Endothelial cell of umbilical vein (primary cell): ENCODE measurements at regions not wholly inside any gene's neighbourhood (a gene's known extent, or its start where the extent isn't known, plus 50 kb on each side); places are given as distances from the start of the nearest gene placed in this dataset.

Experiments used
- BruUV-seq: library from RNA; stranded (reverse); fragments of 400-500 nt; replicated peaks from 2 replicates; lab custom pipeline; 2021; lab: Mats Ljungman, UMichigan
- CTCF ChIA-PET: fragments of 300-600, 350-600 bp; sonication (Branson Sonifier 250); formaldehyde crosslinking; loops from one replicate; lab custom pipeline; 2021; ENCODE audit warnings: antibody characterized with exemption, inconsistent platforms; lab: Charles Lee
- POLR2A ChIA-PET: fragments of 300-600, 350-600 bp; sonication (Branson Sonifier 250); formaldehyde crosslinking; loops from one replicate; lab custom pipeline; 2021; ENCODE audit warnings: antibody characterized with exemption, inconsistent platforms; lab: Charles Lee
- DNase-seq: peaks from one replicate; pipeline ENCODE4 v3.0.0-alpha.2; 2011; ENCODE audit warnings: low read depth, low spot score
- FAIRE-seq: peaks from 2 replicates; lab custom pipeline; 2011; peaks lifted over from hg19 to GRCh38; lab: Jason Lieb, UNC
- H2AFZ ChIP-seq: 2 replicates; pipeline ENCODE4 v1.6.0; 2012; ENCODE audit warnings: low read depth, low read length, control low read depth, inconsistent platforms
- H3K27ac ChIP-seq: 2 replicates; pipeline ENCODE4 v1.5.1; 2011; ENCODE audit warnings: low read depth, mild to moderate bottlenecking, control low read depth, low read length, moderate library complexity; ENCODE audit not compliant: insufficient read depth
- H3K27me3 ChIP-seq, 2 experiments: 2 replicates each; pipeline versions ENCODE4 v1.6.0 to v1.6.1; 2011; ENCODE audit warnings: low read length in 2 of 2, mixed read lengths in 1 of 2; ENCODE audit not compliant: control insufficient read depth in 2 of 2, insufficient read depth in 2 of 2
- H3K36me3 ChIP-seq, 2 experiments: 2 replicates in 1 of 2; 3 replicates in 1 of 2; pipeline ENCODE4 v1.5.1; 2011; ENCODE audit warnings: low read length in 2 of 2, mild to moderate bottlenecking in 1 of 2, moderate library complexity in 1 of 2; ENCODE audit not compliant: control insufficient read depth in 2 of 2, insufficient read depth in 2 of 2; ENCODE audit errors: extremely low read depth in 1 of 2
- H3K4me1 ChIP-seq: 3 replicates; pipeline ENCODE4 v1.5.1; 2011; ENCODE audit warnings: mild to moderate bottlenecking, low read length; ENCODE audit not compliant: control insufficient read depth, insufficient read depth; ENCODE audit errors: extremely low read depth
- H3K4me2 ChIP-seq: 2 replicates; pipeline ENCODE4 v1.6.1; 2011; ENCODE audit warnings: low read length, control low read depth, mixed read lengths; ENCODE audit not compliant: insufficient read depth
- H3K4me3 ChIP-seq, 3 experiments: fragments of 200-600 bp in 1 of 3; sonication (generic), shearing (Covaris generic) in 1 of 3; replicated peaks in 1 of 3; 2 replicates each; pipeline ENCODE4 v1.5.1; 2011 to 2016; ENCODE audit warnings: control low read depth in 3 of 3, low read length in 3 of 3, mild to moderate bottlenecking in 2 of 3, inconsistent platforms in 1 of 3, low read depth in 1 of 3, moderate library complexity in 1 of 3; ENCODE audit not compliant: insufficient read depth in 1 of 3
- H3K79me2 ChIP-seq: 2 replicates; pipeline ENCODE4 v1.6.0; 2012; ENCODE audit warnings: low read length, inconsistent platforms; ENCODE audit not compliant: control insufficient read depth, insufficient read depth
- H3K9ac ChIP-seq: replicated peaks from 2 replicates; pipeline ENCODE3; 2011; ENCODE audit warnings: low read length, control low read depth; ENCODE audit not compliant: insufficient read depth; ENCODE audit errors: extremely low read depth
- H3K9me1 ChIP-seq: replicated peaks from 3 replicates; pipeline ENCODE4 v1.6.0; 2011; ENCODE audit warnings: mild to moderate bottlenecking, low read length; ENCODE audit not compliant: control insufficient read depth, insufficient read depth; ENCODE audit errors: extremely low read depth
- H3K9me3 ChIP-seq: replicated peaks from 2 replicates; pipeline ENCODE4 v1.5.1; 2012; ENCODE audit warnings: low read length, inconsistent platforms; ENCODE audit not compliant: control insufficient read depth, insufficient read depth
- H4K20me1 ChIP-seq: replicated peaks from 2 replicates; pipeline ENCODE3; 2011; ENCODE audit warnings: mild to moderate bottlenecking, low read length; ENCODE audit not compliant: control insufficient read depth, insufficient read depth; ENCODE audit errors: extremely low read depth
- CTCF ChIP-seq, 2 donors: IDR thresholded peaks; 1 replicate in 1 of 2; 2 replicates in 1 of 2; pipeline ENCODE4 v1.5.1; 2011; ENCODE audit warnings: low read length in 2 of 2, mild to moderate bottlenecking in 2 of 2, moderate library complexity in 2 of 2, control low read depth in 1 of 2, inconsistent platforms in 1 of 2, low read depth in 1 of 2; ENCODE audit not compliant: insufficient read depth in 1 of 2; ENCODE audit errors: extremely low read depth in 1 of 2
- EZH2 ChIP-seq: IDR thresholded peaks from 2 replicates; pipeline ENCODE4 v1.6.1; 2012; ENCODE audit warnings: borderline replicate concordance, low read depth, mild to moderate bottlenecking, moderate library complexity, low read length, inconsistent platforms; ENCODE audit not compliant: severe bottlenecking
- FOS ChIP-seq: IDR thresholded peaks from 2 replicates; pipeline ENCODE4 v1.6.1; 2011; ENCODE audit warnings: mild to moderate bottlenecking, low read length, moderate library complexity, borderline replicate concordance; ENCODE audit not compliant: insufficient read depth
- GATA2 ChIP-seq: IDR thresholded peaks from 2 replicates; pipeline ENCODE4 v1.7.0; 2011; ENCODE audit warnings: low read depth, mild to moderate bottlenecking, moderate library complexity, mixed read lengths, low read length; ENCODE audit not compliant: insufficient read length, insufficient read depth
- JUN ChIP-seq: IDR thresholded peaks from 2 replicates; pipeline ENCODE4 v1.6.1; 2011; ENCODE audit warnings: borderline replicate concordance, low read depth; ENCODE audit not compliant: insufficient read length, insufficient read depth
- MAX ChIP-seq: IDR thresholded peaks from 2 replicates; pipeline ENCODE4 v1.6.1; 2011; ENCODE audit not compliant: insufficient read depth, insufficient read length
- MYC ChIP-seq: IDR thresholded peaks from one replicate; pipeline ENCODE4 v1.6.1; 2011; ENCODE audit warnings: mild to moderate bottlenecking, low read depth, low read length
- POLR2A ChIP-seq: IDR thresholded peaks from 2 replicates; pipeline ENCODE4 v1.6.1; 2012; ENCODE audit warnings: low read depth, mild to moderate bottlenecking, control low read depth, low read length
- POLR2AphosphoS5 ChIP-seq: IDR thresholded peaks from 2 replicates; pipeline ENCODE4 v1.6.1; 2012; ENCODE audit warnings: low read depth, mild to moderate bottlenecking, control low read depth, low read length, moderate library complexity; ENCODE audit not compliant: insufficient read depth
- dilution Hi-C: fragments of 300-500 bp; cut with MboI; formaldehyde crosslinking; loops from one replicate; pipeline ENCODE4 v1.15.0; 2019; ENCODE audit warnings: low sequenced_read_pairs; ENCODE audit not compliant: extremely low pct_ligation_motif_present
- intact Hi-C: fragments of 100-400 bp; cut with micrococcal nuclease; formaldehyde crosslinking; loops from one replicate; pipeline ENCODE4 v1.10.0; 2022

DNA sequence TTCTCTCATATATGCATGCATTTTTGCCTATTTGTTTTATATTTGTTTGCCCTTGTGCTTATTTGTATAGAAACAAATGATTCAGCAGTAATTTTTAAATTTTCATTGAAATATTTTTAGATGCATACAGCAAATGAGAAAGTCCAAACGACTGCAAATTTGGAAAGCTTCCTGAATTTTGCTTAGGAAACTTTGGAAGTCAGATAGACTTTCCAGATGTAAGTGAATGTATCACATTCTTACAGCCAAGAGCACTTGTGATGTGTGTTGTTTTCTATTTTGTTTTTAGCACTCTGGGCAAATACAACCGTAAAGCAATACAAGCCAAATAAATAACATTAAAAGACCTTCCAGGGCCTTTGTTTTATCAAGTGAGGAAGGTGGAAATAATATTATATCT, 680.8 kb upstream of the CDH8 start:
- FAIRE-seq: no peak
- H3K4me3 ChIP-seq: no peak overlapping the region
- no TSS peak for BruUV-seq

More for the DNA sequence above, 680.8 kb upstream of the CDH8 start:
- intact Hi-C loops (no loop called here), dilution Hi-C loops (no loop called here)
- Histone ChIP-seq H3K9me3 (peaks cover 1% of the 10 kb centered on the region), H3K4me2 (no peak overlapping the region), H3K79me2 (no peaks in the 10 kb centered on the region), H3K27ac (no peak overlapping the region), H3K27me3 (no peaks in the 10 kb centered on the region), H2AFZ (no peak overlapping the region), H3K9me1 (no peaks in the 10 kb centered on the region), H3K9ac (no peak overlapping the region), H4K20me1 (no peaks in the 10 kb centered on the region), H3K4me1 (no peaks in the 10 kb centered on the region), H3K36me3 (no peaks in the 10 kb centered on the region)
- no peak for TF ChIP-seq JUN
- TF ChIP-seq CTCF (IDR thresholded peaks at IDR 0.05; ENCODE audit: extremely low read depth in 1 of 2, insufficient read depth in 1 of 2, low read depth in 1 of 2, low read length in 2 of 2): no peak
- no peak for TF ChIP-seq GATA2
- no peak for TF ChIP-seq FOS
- no peak for TF ChIP-seq MAX
- no peak for TF ChIP-seq EZH2
- no peak for TF ChIP-seq POLR2AphosphoS5
- TF ChIP-seq MYC: no peak
- TF ChIP-seq POLR2A: no peak
- ChIA-PET CTCF (no interaction called here), POLR2A (no interaction called here)
- no peak for DNase-seq
